Left hindlimb (tissue), 1 donor: ENCODE measurements at regions not wholly inside any gene's neighbourhood (a gene's known extent, or its start where the extent isn't known, plus 50 kb on each side); places are given as distances from the start of the nearest gene placed in this dataset.

ENCODE experiments used
- DNase-seq: peaks from one replicate; pipeline ENCODE4 v3.0.0-alpha.2; 2018

GRCh38 chr6:25070547-25071366, 135.0 kb upstream of the RIPOR2 start:
- peak; percentile 71 for DNase-seq

GRCh38 chr6:25078141-25078540, 142.4 kb upstream of the RIPOR2 start:
- DNase-seq, result no peak

GRCh38 chr6:25083784-25084507, 148.2 kb upstream of the RIPOR2 start:
- no peak for DNase-seq

- DNase-seq, result no peak
Measured at GRCh38 chr6:25084508-25084833, 148.7 kb upstream of the RIPOR2 start.

GRCh38 chr6:25085756-25086155, 150.0 kb upstream of the RIPOR2 start:
- DNase-seq, result no peak

- no peak for DNase-seq
Measured at GRCh38 chr6:25086500-25087091, 150.8 kb upstream of the RIPOR2 start.

GRCh38 chr6:25088513-25088912, 152.8 kb upstream of the RIPOR2 start:
- no peak for DNase-seq

GRCh38 chr6:25089442-25089841, 153.7 kb upstream of the RIPOR2 start:
- DNase-seq, result no peak

GRCh38 chr6:25094726-25095125, 159.0 kb upstream of the RIPOR2 start:
- DNase-seq, result no peak

- no peak for DNase-seq
Measured at GRCh38 chr6:25100288-25100687, 164.5 kb upstream of the RIPOR2 start.

- no peak for DNase-seq
Measured at GRCh38 chr6:25103603-25104002, 167.8 kb upstream of the RIPOR2 start.

GRCh38 chr6:25105070-25105925, 169.5 kb upstream of the RIPOR2 start:
- DNase-seq, result no peak

- DNase-seq, result no peak
Measured at GRCh38 chr6:25107218-25107617, 171.5 kb upstream of the RIPOR2 start.

- DNase-seq, result no peak
Measured at GRCh38 chr6:25111782-25112181, 167.4 kb upstream of the CARMIL1 start.

- DNase-seq, result no peak
Measured at GRCh38 chr6:25112322-25112773, 166.8 kb upstream of the CARMIL1 start.

- no peak for DNase-seq
Measured at GRCh38 chr6:25113436-25113835, 165.7 kb upstream of the CARMIL1 start.

GRCh38 chr6:25118038-25118437, 161.1 kb upstream of the CARMIL1 start:
- DNase-seq, result no peak

GRCh38 chr6:25121186-25121585, 158.0 kb upstream of the CARMIL1 start:
- DNase-seq, result no peak

GRCh38 chr6:25122001-25122400, 157.2 kb upstream of the CARMIL1 start:
- peak; percentile 28 for DNase-seq

- no peak for DNase-seq
Measured at GRCh38 chr6:25122622-25123237, 156.4 kb upstream of the CARMIL1 start.

GRCh38 chr6:25124216-25124715, 154.9 kb upstream of the CARMIL1 start:
- no peak for DNase-seq

GRCh38 chr6:25125736-25126135, 153.4 kb upstream of the CARMIL1 start:
- no peak for DNase-seq
